Caki2 (cell line): ENCODE measurements at regions not wholly inside any gene's neighbourhood (a gene's known extent, or its start where the extent isn't known, plus 50 kb on each side); places are given as distances from the start of the nearest gene placed in this dataset.

Experiments
- DNase-seq: peaks from one replicate; pipeline ENCODE4 v3.0.0-alpha.2; 2015; ENCODE audit warnings: low read depth
- in situ Hi-C: cut with HindIII; loops from 2 replicates; pipeline ENCODE4 v1.10.0; 2016; ENCODE audit warnings: low sequenced_read_pairs, low pct_unique_long_range_greater_than_20kb, mixed read lengths

DNA sequence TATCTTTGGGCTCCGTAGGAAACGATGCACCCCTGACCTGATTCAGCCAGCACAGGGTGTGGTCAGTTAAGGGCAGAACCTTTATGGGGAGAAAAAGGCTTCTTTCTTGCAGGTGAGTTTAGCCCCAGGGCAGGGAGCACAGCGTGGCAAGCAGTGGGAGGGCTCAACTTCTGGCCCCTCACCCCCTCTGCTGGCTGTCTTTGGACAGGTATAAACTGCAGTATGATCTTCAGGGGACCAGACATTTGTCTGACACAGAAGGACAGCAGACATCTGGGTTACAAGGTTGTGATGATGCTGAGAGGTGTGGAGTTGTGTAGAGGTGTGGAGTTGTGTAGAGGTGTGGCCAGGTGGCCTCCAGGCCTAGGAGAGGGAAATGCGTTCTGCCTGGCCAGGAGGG is 324.0 kb upstream of the PLET1 start:
- in situ Hi-C loops = no loop called here

GRCh38 chr11:112587664-112588063 is 327.0 kb upstream of the PLET1 start:
- DNase-seq = no peak
- in situ Hi-C loops = no loop called here

More for the DNA sequence above, 324.0 kb upstream of the PLET1 start:
- no peak for DNase-seq

- peak; percentile 39 for DNase-seq
- in situ Hi-C loops = no loop called here
Measured at GRCh38 chr11:112588252-112588694, 327.6 kb upstream of the PLET1 start.

DNA sequence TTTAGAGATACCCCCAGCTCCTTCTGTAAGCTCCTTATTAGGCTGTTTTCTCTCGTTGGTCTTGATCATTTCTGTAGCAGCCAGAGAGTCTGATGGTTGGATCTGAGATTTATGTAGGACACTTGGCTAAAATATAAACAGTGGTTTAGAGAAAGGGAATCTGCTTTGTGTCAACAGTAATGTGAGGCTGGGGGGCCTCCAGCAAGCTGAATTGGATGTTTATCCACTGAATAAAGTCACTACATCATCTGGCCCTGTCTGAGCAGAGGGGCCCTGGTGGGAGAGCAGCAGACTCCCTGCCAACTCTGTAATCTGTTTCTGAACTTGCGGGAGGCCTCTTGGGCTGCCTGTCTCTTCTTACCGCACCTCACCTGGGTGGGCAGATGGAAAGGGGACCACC is 328.5 kb upstream of the PLET1 start:
- no peak for DNase-seq
- in situ Hi-C loops = no loop called here

DNA sequence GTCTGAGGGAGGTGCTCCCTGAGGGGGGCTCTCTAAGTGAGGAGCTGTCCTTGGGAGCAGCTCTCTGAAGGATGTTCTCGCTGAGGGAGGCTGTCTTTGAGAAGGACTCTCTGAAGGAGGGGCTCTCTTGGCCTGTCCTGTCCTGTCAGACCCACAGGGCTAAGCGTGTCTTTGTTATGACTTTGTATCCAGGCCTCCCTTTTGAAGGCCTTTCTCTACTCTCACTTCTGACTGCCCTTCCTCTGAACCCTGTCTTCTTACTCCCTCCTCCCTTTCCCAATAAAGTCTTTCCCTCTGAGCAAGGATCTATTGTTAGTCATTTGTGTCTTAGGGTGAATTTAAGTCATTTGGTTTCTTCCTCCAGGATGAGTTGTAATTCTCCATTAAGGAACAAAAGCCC is 330.1 kb upstream of the PLET1 start:
- no peak for DNase-seq
- in situ Hi-C loops = no loop called here

- in situ Hi-C loops = no loop called here
- DNase-seq = no peak
Measured at GRCh38 chr11:112593440-112593839, 332.8 kb upstream of the PLET1 start.

- no peak for DNase-seq
- in situ Hi-C loops = no loop called here
Measured at GRCh38 chr11:112596324-112596723, 335.7 kb upstream of the PLET1 start.

- DNase-seq = no peak
- in situ Hi-C loops = no loop called here
Measured at GRCh38 chr11:112597286-112597790, 336.7 kb upstream of the PLET1 start.

DNA sequence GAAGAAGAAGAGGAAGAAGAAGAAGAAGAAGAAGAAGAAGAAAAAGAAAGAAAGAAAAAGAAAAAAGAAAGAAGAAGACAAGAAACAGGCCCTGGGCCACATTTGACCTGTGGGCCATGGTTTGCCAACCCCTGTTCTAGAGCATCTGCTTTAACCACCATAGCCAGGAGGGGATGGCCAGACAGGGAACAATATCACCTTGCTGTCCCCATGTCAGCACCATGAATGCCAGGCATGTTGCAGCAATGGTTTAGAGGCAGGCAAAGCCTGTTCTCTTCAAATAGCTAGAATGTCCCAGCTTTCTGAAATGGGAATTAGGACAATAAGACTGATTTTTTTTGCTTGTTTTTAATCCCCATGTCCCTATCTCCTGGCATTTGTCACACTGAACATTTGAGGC is 338.6 kb upstream of the PLET1 start:
- in situ Hi-C loops = no loop called here
- DNase-seq = no peak

DNA sequence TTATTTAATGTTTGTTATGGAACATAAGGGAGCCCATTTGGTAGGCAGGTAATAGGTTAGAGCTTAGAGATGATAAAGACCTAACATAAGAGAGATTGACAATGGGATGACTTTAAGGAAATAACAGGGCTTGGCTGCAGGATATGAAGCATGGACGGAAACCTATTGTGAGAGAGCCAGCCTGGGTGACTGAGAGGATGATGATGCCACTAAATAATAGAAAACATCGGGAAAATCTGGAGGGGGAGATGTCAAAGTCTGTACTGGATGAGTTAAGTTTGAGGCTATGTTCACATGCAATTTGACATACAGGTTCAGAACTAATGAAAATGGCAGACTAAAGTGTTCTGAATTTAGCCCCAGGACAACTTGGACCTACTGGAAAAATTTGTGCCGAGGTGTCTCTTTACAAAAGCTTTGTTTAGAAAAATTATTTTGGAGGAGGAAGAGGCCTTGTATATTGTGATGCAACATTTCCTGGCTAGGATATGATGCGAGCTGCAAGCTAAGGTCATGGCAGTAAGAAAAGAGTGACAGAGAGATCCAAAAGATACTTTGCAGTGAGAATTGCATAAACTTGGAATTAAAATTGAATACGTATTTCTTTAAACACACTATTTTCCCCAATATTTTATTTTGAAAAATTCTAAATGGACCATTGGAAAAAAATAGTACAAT is 339.3 kb upstream of the PLET1 start:
- in situ Hi-C loops = no loop called here
- DNase-seq = no peak

GRCh38 chr11:112605093-112605666 is 344.5 kb upstream of the PLET1 start:
- DNase-seq = no peak
- in situ Hi-C loops = no loop called here

DNA sequence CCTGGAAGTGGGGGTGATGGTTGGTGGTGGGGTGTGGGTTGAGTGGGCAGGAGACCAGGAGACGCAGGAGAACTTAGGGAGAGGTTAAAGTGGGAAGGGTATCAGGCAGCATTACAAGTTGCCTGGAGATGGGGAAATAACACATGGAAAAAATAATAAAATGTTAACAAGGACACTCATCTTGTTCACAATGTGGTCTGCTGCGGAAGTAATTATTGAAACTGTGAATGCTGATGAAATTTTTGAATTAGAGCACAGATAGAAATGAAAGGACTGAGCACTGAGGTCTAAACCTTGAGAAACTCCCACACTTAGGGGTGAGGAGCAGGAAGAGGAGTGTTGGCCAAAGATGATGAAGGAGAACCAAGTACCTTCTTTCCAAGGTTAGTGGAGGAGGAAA is 346.0 kb upstream of the PLET1 start:
- in situ Hi-C loops = no loop called here
- DNase-seq = no peak

DNA sequence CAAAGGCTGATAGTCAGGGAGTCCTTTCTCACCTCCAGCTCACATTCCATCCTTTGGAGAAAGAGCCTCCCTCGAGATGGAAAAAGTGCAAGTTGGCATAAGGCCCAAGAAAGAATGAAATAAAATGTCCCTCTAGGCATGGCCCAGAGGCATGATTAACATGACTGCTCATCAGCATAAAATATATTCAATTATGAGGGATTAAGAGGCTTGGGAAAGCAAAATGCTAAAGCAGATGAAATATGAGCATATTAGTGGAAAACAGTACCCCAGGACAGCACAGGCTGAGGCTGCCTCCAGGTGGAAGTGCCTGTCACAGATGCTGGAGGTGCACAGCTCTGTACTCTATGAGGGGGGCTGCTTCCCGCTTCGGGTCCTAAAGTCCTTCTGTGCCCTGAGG is 347.8 kb upstream of the PLET1 start:
- DNase-seq = no peak
- in situ Hi-C loops = no loop called here

GRCh38 chr11:112610494-112610893 is 349.8 kb upstream of the PLET1 start:
- in situ Hi-C loops = no loop called here
- DNase-seq = no peak

DNA sequence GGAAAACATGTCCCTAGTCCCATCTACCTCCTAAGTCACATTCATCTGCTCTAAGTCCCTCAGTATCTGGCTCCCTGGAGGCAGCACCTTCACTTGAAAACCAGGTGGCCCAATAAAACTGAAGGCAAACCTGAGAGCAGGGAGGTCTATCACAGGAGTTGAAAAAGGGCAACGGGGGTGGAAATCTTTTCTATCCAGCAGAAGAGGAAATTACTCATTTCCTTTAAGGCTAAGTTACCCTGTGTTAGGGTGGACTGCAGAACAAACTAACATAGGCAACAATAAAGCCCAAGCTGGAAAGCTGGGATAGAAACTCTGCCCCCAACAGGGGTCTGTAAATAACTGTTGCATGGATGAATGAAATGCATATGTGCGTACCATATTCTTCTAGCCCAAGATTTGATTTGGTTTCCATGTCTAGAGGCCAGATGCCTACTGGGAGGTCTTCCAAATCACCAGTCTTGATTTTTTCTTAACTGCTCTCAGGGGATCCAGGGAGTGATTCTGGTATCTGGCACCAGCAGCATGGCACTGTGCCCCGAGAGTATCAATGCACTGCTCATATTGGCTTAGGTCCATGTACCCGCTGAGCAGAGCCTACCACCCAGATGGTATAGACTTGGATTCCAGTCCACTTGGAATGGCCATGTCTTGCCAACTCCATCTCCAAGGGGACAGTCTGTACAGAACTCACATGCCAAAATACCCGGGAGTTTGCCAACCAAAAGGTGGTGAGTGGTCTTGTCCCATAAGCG is 350.0 kb upstream of the NCAM1 start:
- DNase-seq = no peak
- in situ Hi-C loops = no loop called here

DNA sequence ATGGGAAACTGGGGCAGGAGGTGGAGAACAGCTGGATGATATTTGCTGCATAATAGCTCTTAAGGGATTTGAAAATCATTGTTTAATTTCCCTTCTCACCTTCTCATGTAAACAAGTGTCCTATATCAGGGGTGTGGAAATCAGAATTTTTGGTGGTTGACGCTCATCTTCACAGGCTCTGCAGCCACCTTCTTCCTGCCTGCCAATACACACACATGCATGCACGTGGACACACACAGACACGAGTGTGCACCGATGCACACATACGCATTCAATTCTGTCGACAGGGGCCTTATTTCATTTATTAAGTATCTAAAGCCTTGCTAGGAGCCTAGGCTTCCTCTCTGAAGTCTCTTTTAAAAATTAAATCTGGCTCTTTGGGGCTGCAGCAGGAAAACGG is 349.4 kb upstream of the NCAM1 start:
- DNase-seq = no peak
- in situ Hi-C loops = no loop called here

DNA sequence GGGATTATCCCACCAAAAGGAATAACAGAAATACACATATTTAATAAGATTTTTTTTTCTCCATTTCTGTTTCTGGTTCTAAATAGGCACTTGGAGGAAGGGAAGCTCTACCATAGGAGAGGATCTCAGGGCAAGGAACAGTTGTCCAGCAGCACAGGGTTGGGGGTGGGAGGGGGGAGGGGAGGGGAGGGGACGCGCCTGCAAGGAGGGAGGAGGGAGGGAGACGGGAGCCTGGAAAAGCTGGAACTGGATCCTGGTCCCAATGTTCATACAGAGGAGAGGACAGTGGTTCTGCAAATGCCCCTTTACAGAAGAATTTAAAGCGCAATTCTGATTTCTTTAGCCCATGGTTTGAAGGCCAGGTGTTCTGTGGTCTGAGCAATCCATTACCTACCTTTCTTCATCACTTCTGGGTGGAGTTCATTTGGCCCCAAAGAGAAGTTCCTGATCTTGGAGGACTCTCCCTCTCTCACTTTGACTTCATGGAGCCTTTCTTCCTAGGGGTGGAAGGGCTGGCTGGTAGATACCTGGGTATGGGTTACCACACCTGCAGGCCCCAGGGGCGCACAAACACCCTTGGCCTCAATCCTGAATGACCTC is 348.9 kb upstream of the NCAM1 start:
- in situ Hi-C loops = no loop called here
- DNase-seq = no peak

GRCh38 chr11:112613051-112613972 is 347.9 kb upstream of the NCAM1 start:
- no peak for DNase-seq
- in situ Hi-C loops = no loop called here
